ENCODE measurements at regions not wholly inside any gene's neighbourhood (a gene's known extent, or its start where the extent isn't known, plus 50 kb on each side); places are given as distances from the start of the nearest gene placed in this dataset.
"Not testable (repeated sequence)": the region's sequence is repeated elsewhere in the genome, so short reads cannot be mapped to it uniquely, and the experiment has no call there.

GRCh38 chr7:45306752-45307305 is 149.2 kb downstream of the RAMP3 start:
- Histone ChIP-seq H3K9ac (ENCODE audit: insufficient read depth, low read length) (no peak overlapping the region), H3K4me1 (ENCODE audit: control insufficient read depth, extremely low read depth, insufficient read depth, low read length) (no peaks in the 10 kb centered on the region), H3K4me2 (ENCODE audit: extremely low read depth, insufficient read depth, low read length) (no peak overlapping the region), H3K79me2 (ENCODE audit: control insufficient read depth, insufficient read depth, low read length) (no peaks in the 10 kb centered on the region), H3K36me3 (ENCODE audit: control insufficient read depth, insufficient read depth, low read length) (no peaks in the 10 kb centered on the region), H4K20me1 (ENCODE audit: control insufficient read depth, extremely low read depth, insufficient read depth, low read length) (no peaks in the 10 kb centered on the region), H2AFZ (ENCODE audit: low read length) (no peak overlapping the region), H3K27ac (ENCODE audit: insufficient read depth, low read length) (no peak overlapping the region), H3K9me3 (ENCODE audit: control insufficient read depth, insufficient read depth, low read depth, low read length) (no peaks in the 10 kb centered on the region), H3K4me3 (replicated peaks in 1 of 4; ENCODE audit: control extremely low read depth in 1 of 4, insufficient read depth in 1 of 4, low read depth in 3 of 4, low read length in 4 of 4) (no peak overlapping the region), H3K27me3 (ENCODE audit: control insufficient read depth, insufficient read depth, low read length) (peaks cover 4% of the 10 kb centered on the region)
- no peak for DNase-seq (ENCODE audit: low read depth in 2 of 2)
- TF ChIP-seq EZH2 (IDR thresholded peaks at IDR 0.05; ENCODE audit: low read length, missing control alignments), result no peak
- no peak for TF ChIP-seq CTCF (conservative IDR thresholded peaks at IDR 0.05 in 1 of 2, IDR thresholded peaks at IDR 0.05 in 1 of 2; ENCODE audit: low read depth in 1 of 2, low read length in 2 of 2)

- Histone ChIP-seq H3K9me3 (ENCODE audit: control insufficient read depth, insufficient read depth, low read depth, low read length) (no peaks in the 10 kb centered on the region), H3K27ac (ENCODE audit: insufficient read depth, low read length) (no peak overlapping the region), H3K4me1 (ENCODE audit: control insufficient read depth, extremely low read depth, insufficient read depth, low read length) (no peaks in the 10 kb centered on the region), H3K4me3 (replicated peaks in 1 of 4; ENCODE audit: control extremely low read depth in 1 of 4, insufficient read depth in 1 of 4, low read depth in 3 of 4, low read length in 4 of 4) (no peak overlapping the region), H3K9ac (ENCODE audit: insufficient read depth, low read length) (no peak overlapping the region), H3K4me2 (ENCODE audit: extremely low read depth, insufficient read depth, low read length) (no peak overlapping the region), H4K20me1 (ENCODE audit: control insufficient read depth, extremely low read depth, insufficient read depth, low read length) (no peaks in the 10 kb centered on the region), H2AFZ (ENCODE audit: low read length) (no peak overlapping the region), H3K36me3 (ENCODE audit: control insufficient read depth, insufficient read depth, low read length) (no peaks in the 10 kb centered on the region), H3K79me2 (ENCODE audit: control insufficient read depth, insufficient read depth, low read length) (no peaks in the 10 kb centered on the region), H3K27me3 (ENCODE audit: control insufficient read depth, insufficient read depth, low read length) (no peaks in the 10 kb centered on the region)
- TF ChIP-seq CTCF (conservative IDR thresholded peaks at IDR 0.05 in 1 of 2, IDR thresholded peaks at IDR 0.05 in 1 of 2; ENCODE audit: low read depth in 1 of 2, low read length in 2 of 2), result no peak
- no peak for TF ChIP-seq EZH2 (IDR thresholded peaks at IDR 0.05; ENCODE audit: low read length, missing control alignments)
- no peak for DNase-seq (ENCODE audit: low read depth in 2 of 2)
Observed at GRCh38 chr7:45311597-45311996, 154.0 kb downstream of the RAMP3 start.

GRCh38 chr7:45315512-45315911 is 157.9 kb downstream of the RAMP3 start:
- not testable (repeated sequence) for H2AFZ ChIP-seq (ENCODE audit: low read length); H3K27ac ChIP-seq (ENCODE audit: insufficient read depth, low read length); H3K79me2 ChIP-seq (ENCODE audit: control insufficient read depth, insufficient read depth, low read length); H3K36me3 ChIP-seq (ENCODE audit: control insufficient read depth, insufficient read depth, low read length); H3K4me3 ChIP-seq (replicated peaks in 1 of 4; ENCODE audit: control extremely low read depth in 1 of 4, insufficient read depth in 1 of 4, low read depth in 3 of 4, low read length in 4 of 4); H3K9ac ChIP-seq (ENCODE audit: insufficient read depth, low read length); H3K9me3 ChIP-seq (ENCODE audit: control insufficient read depth, insufficient read depth, low read depth, low read length); H3K4me2 ChIP-seq (ENCODE audit: extremely low read depth, insufficient read depth, low read length); H3K27me3 ChIP-seq (ENCODE audit: control insufficient read depth, insufficient read depth, low read length); DNase-seq (ENCODE audit: low read depth in 2 of 2); H3K4me1 ChIP-seq (ENCODE audit: control insufficient read depth, extremely low read depth, insufficient read depth, low read length); H4K20me1 ChIP-seq (ENCODE audit: control insufficient read depth, extremely low read depth, insufficient read depth, low read length)

Data from fibroblast of lung (primary cell).